ENCODE measurements at regions not wholly inside any gene's neighbourhood (a gene's known extent, or its start where the extent isn't known, plus 50 kb on each side); places are given as distances from the start of the nearest gene placed in this dataset.

DNA sequence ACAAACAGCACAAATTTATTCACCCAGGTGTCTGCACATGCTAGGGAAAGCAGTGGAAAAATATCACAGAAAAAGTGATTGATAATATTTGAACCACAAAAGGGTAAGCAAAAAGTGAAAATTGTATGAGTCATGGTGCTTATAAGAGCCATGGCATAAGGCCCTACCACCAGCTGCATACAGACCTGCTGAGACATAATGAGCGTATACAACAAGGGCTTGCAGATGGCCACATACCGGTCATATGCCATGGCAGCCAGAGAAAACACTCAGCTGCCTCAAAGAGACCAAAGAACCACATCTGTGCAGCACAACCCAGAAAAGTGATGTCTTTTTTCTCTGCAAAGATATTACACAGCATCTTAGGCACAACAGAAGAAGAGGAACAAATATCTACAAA lies 71.4 kb upstream of the OR9G4 start:
- no peak for TF ChIP-seq CTCF (IDR thresholded peaks at IDR 0.05; ENCODE audit: insufficient read depth in 1 of 2, low read depth in 1 of 2, low read length in 1 of 2, severe bottlenecking in 1 of 2, unreplicated experiment in 1 of 2)
- Histone ChIP-seq H3K27me3 (replicated peaks; ENCODE audit: control insufficient read depth, insufficient read depth, low read length) (no peaks in the 10 kb centered on the region), H3K4me1 (no peaks in the 10 kb centered on the region), H3K4me3 (ENCODE audit: low read depth, low read length) (no peak overlapping the region), H3K36me3 (ENCODE audit: control insufficient read depth, insufficient read depth, low read length) (no peaks in the 10 kb centered on the region), H3K9me3 (no peaks in the 10 kb centered on the region)
- H3K9me3 Mint-ChIP-seq (ENCODE audit: unreplicated experiment) = peaks cover under 1% of the 10 kb centered on the region
- no peak for DNase-seq
- BruUV-seq (replicated peaks) = no TSS peak
- H3K27ac Mint-ChIP-seq (ENCODE audit: unreplicated experiment) = no peak overlapping the region
- no peaks in the 10 kb centered on the region for H3K36me3 Mint-ChIP-seq (ENCODE audit: insufficient read depth, unreplicated experiment)
- H3K4me1 Mint-ChIP-seq (ENCODE audit: low read depth, unreplicated experiment) = no peaks in the 10 kb centered on the region
- no peak overlapping the region for H3K4me3 Mint-ChIP-seq (ENCODE audit: unreplicated experiment)
- intact Hi-C loops (cut with micrococcal nuclease; ENCODE audit: unreplicated experiment) = no loop called here
- CTCF ChIA-PET = no interaction called here
- peaks cover 3% of the 10 kb centered on the region for H3K27me3 Mint-ChIP-seq (ENCODE audit: insufficient read depth, unreplicated experiment)
- POLR2A ChIA-PET = no interaction called here

DNA sequence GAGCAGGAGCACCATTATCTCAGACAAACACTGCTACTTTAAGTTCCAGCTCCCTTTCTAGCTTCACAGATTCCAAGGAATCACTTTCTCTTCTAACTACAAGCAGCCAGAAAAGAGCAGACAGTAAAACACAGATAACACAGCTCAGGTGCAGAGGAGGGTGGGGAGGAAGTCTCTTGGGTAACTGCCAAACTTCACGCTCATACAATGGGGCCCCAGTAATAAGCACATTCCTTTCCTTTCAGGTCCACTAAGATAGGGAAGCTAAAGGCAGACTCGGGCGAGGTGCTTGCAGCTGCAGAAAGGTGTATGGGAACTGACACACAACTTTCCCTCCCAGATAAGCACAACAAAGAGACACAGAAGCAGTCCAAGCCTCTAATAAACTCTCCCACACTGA lies 69.2 kb upstream of the OR9G4 start:
- DNase-seq = peak in 1 of 2 experiments; percentile 4
- TF ChIP-seq CTCF (IDR thresholded peaks at IDR 0.05; ENCODE audit: insufficient read depth in 1 of 2, low read depth in 1 of 2, low read length in 1 of 2, severe bottlenecking in 1 of 2, unreplicated experiment in 1 of 2) = no peak
- Histone ChIP-seq H3K36me3 (ENCODE audit: control insufficient read depth, insufficient read depth, low read length) (no peaks in the 10 kb centered on the region), H3K9me3 (no peaks in the 10 kb centered on the region), H3K4me1 (no peaks in the 10 kb centered on the region), H3K27me3 (replicated peaks; ENCODE audit: control insufficient read depth, insufficient read depth, low read length) (no peaks in the 10 kb centered on the region), H3K4me3 (ENCODE audit: low read depth, low read length) (no peak overlapping the region)
- ChIA-PET POLR2A (no interaction called here), CTCF (no interaction called here)
- Mint-ChIP-seq H3K27me3 (ENCODE audit: insufficient read depth, unreplicated experiment) (peaks cover 3% of the 10 kb centered on the region), H3K4me1 (ENCODE audit: low read depth, unreplicated experiment) (no peaks in the 10 kb centered on the region), H3K9me3 (ENCODE audit: unreplicated experiment) (no peaks in the 10 kb centered on the region), H3K27ac (ENCODE audit: unreplicated experiment) (no peak overlapping the region), H3K4me3 (ENCODE audit: unreplicated experiment) (no peak overlapping the region), H3K36me3 (ENCODE audit: insufficient read depth, unreplicated experiment) (no peaks in the 10 kb centered on the region)
- intact Hi-C loops (cut with micrococcal nuclease; ENCODE audit: unreplicated experiment) = no loop called here
- no TSS peak for BruUV-seq (replicated peaks)

DNA sequence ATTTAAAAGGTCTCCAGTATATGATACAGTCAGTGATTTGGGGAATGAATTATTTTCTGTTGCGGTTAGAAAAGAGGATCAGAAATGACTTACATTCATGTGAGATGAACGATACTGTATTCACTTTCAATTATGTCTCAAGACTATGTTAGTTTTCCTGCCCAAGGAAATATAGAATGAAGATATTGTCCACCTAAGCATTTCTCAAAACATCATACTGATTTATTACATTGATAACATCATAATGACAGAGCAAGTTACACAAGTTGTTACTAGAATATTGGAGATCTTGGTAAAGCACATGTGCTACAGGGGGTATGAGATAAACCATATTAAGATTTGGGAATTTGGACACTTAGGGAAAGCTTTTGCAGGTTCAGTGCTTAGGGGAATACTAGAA lies 67.8 kb upstream of the OR9G4 start:
- H3K4me1 Mint-ChIP-seq (ENCODE audit: low read depth, unreplicated experiment) = no peaks in the 10 kb centered on the region
- H3K27me3 Mint-ChIP-seq (ENCODE audit: insufficient read depth, unreplicated experiment) = peaks cover 3% of the 10 kb centered on the region
- ChIA-PET POLR2A (interaction anchor here (0.5 kb wide), 1 partner anchor 434 kb away, joined by 7 read pairs; no protein-coding TSS in a partner anchor), CTCF (no interaction called here)
- Histone ChIP-seq H3K4me3 (ENCODE audit: low read depth, low read length) (no peak overlapping the region), H3K9me3 (no peaks in the 10 kb centered on the region), H3K4me1 (no peaks in the 10 kb centered on the region), H3K36me3 (ENCODE audit: control insufficient read depth, insufficient read depth, low read length) (no peaks in the 10 kb centered on the region), H3K27me3 (replicated peaks; ENCODE audit: control insufficient read depth, insufficient read depth, low read length) (no peaks in the 10 kb centered on the region)
- H3K9me3 Mint-ChIP-seq (ENCODE audit: unreplicated experiment) = no peaks in the 10 kb centered on the region
- H3K27ac Mint-ChIP-seq (ENCODE audit: unreplicated experiment) = no peak overlapping the region
- no peak for DNase-seq
- H3K36me3 Mint-ChIP-seq (ENCODE audit: insufficient read depth, unreplicated experiment) = no peaks in the 10 kb centered on the region
- intact Hi-C loops (cut with micrococcal nuclease; ENCODE audit: unreplicated experiment) = no loop called here
- no peak overlapping the region for H3K4me3 Mint-ChIP-seq (ENCODE audit: unreplicated experiment)
- BruUV-seq (replicated peaks) = no TSS peak
- TF ChIP-seq CTCF (IDR thresholded peaks at IDR 0.05; ENCODE audit: insufficient read depth in 1 of 2, low read depth in 1 of 2, low read length in 1 of 2, severe bottlenecking in 1 of 2, unreplicated experiment in 1 of 2) = no peak
